GM23248 (cell line): ENCODE measurements at regions not wholly inside any gene's neighbourhood (a gene's known extent, or its start where the extent isn't known, plus 50 kb on each side); places are given as distances from the start of the nearest gene placed in this dataset. TPM values are rescaled to one million over a fixed set of nuclear protein-coding genes. Genes with fewer than 3 reads are reported as not detected.

Experiments used
- DNase-seq: peaks from one replicate; pipeline ENCODE4 v3.0.0-alpha.2; 2015
- H2AFZ ChIP-seq: fragments of 200-600 bp; sonication (generic); 2 replicates; pipeline ENCODE4 v1.6.1; 2016; ENCODE audit warnings: antibody characterized with exemption
- H3F3A ChIP-seq: fragments of 200-600 bp; sonication (generic); 2 replicates; pipeline ENCODE4 v1.6.1; 2016; ENCODE audit warnings: mild to moderate bottlenecking, antibody characterized with exemption, mixed run types; ENCODE audit not compliant: insufficient read depth
- H3K27ac ChIP-seq: fragments of 200-600 bp; sonication (generic); 2 replicates; pipeline ENCODE4 v1.5.1; 2016; ENCODE audit warnings: mild to moderate bottlenecking
- H3K27me3 ChIP-seq: fragments of 200-600 bp; sonication (generic); replicated peaks from 2 replicates; pipeline ENCODE4 v1.6.1; 2016; ENCODE audit warnings: mild to moderate bottlenecking; ENCODE audit not compliant: insufficient read depth
- H3K36me3 ChIP-seq: fragments of 200-600 bp; sonication (generic); 2 replicates; pipeline ENCODE4 v1.6.1; 2016; ENCODE audit warnings: low read depth, mild to moderate bottlenecking
- H3K4me1 ChIP-seq: fragments of 200-600 bp; sonication (generic); 2 replicates; pipeline ENCODE4 v1.6.1; 2016; ENCODE audit warnings: mild to moderate bottlenecking; ENCODE audit not compliant: insufficient read depth
- H3K4me2 ChIP-seq: fragments of 200-600 bp; sonication (generic); one replicate; pipeline ENCODE4 v1.6.1; 2016; ENCODE audit warnings: mild to moderate bottlenecking; ENCODE audit not compliant: unreplicated experiment
- H3K4me3 ChIP-seq: fragments of 200-600 bp; sonication (generic); 2 replicates; pipeline ENCODE4 v1.5.1; 2016; ENCODE audit warnings: mild to moderate bottlenecking
- H3K79me2 ChIP-seq: fragments of 200-600 bp; sonication (generic); 2 replicates; pipeline ENCODE4 v1.6.1; 2016; ENCODE audit warnings: mild to moderate bottlenecking; ENCODE audit not compliant: insufficient read depth
- H3K9ac ChIP-seq: fragments of 200-600 bp; sonication (generic); 2 replicates; pipeline ENCODE4 v1.6.1; 2016; ENCODE audit warnings: mild to moderate bottlenecking
- H3K9me2 ChIP-seq: fragments of 200-600 bp; sonication (generic); 2 replicates; pipeline ENCODE4 v1.6.1; 2016; ENCODE audit warnings: mixed run types, mild to moderate bottlenecking, moderate library complexity; ENCODE audit not compliant: insufficient read depth
- H3K9me3 ChIP-seq: fragments of 200-600 bp; sonication (generic); one replicate; pipeline ENCODE4 v1.6.1; 2017; ENCODE audit warnings: low read depth
- H4K20me1 ChIP-seq: fragments of 200-600 bp; sonication (generic); 2 replicates; pipeline ENCODE4 v1.6.0; 2016; ENCODE audit not compliant: insufficient read depth
- EZH2 ChIP-seq: fragments of 200-600 bp; sonication (generic); IDR thresholded peaks from 2 replicates; pipeline ENCODE4 v1.6.1; 2018; ENCODE audit warnings: antibody characterized with exemption, mild to moderate bottlenecking; ENCODE audit not compliant: insufficient read depth, poor library complexity, severe bottlenecking
- EZH2phosphoT487 ChIP-seq: fragments of 200-600 bp; sonication (generic); IDR thresholded peaks from 2 replicates; pipeline ENCODE4 v1.6.1; 2018; ENCODE audit warnings: antibody characterized with exemption, moderate library complexity, mild to moderate bottlenecking, low read depth; ENCODE audit not compliant: insufficient read depth
- WGBS, 2 experiments: methylation state at CpG; one replicate each; pipeline ENCODE4 v1.1.6; 2015 to 2017; ENCODE audit warnings: low lambda C conversion rate in 2 of 2, low coverage in 1 of 2; ENCODE audit errors: missing lambda C conversion rate in 2 of 2; 5-methylcytosine and 5-hydroxymethylcytosine counted together
- in situ Hi-C: fragments of 300-500 bp; cut with MboI; formaldehyde crosslinking; loops from 2 replicates; pipeline ENCODE4 v1.15.0; 2020
- microRNA-seq: library from miRNA; unstranded; fragments of <30 nt; microRNA quantifications from one replicate; pipeline ENCODE4, GENCODE V29; 2016; ENCODE audit warnings: borderline number of aligned reads
- small RNA-seq: library from RNA; depleted of rRNA; stranded (forward); fragments of <200 nt; gene quantifications from one replicate; pipeline ENCODE3, GENCODE V24; 2014; ENCODE audit warnings: low read depth, low replicate concordance

DNA sequence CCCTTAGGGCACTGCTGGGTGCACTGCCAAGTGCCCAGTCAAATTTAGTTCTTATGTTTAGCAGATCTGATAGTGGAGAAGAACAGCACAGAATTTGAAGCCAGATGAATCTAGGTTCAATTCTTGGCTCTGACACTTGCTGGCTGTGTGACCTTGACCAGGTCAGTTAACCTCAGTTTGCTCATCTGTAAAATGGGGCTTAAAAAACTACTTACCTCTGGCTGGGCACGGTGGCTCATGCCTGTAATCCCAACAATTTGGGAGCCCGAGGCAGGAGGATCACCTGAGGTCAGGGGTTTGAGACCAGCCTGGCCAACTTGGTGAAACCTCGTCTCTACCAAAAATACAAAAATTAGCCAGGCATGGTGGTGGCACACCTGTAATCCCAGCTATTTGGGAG is 49.9 kb upstream of the MLN start:
- no peak overlapping the region for H2AFZ ChIP-seq
- no peak overlapping the region for H3K27ac ChIP-seq
- H3K4me1 ChIP-seq: no peaks in the 10 kb centered on the region; the same call in 1 of the 2 replicates
- H3K9me3 ChIP-seq: no peaks in the 10 kb centered on the region
- no peak overlapping the region for H3K4me3 ChIP-seq
- H3K9ac ChIP-seq: no peak overlapping the region
- TF ChIP-seq EZH2phosphoT487: no peak
- no peak for TF ChIP-seq EZH2
- in situ Hi-C loops: no loop called here
- no peaks in the 10 kb centered on the region for H4K20me1 ChIP-seq
- no peak overlapping the region for H3K4me2 ChIP-seq
- H3K79me2 ChIP-seq: no peaks in the 10 kb centered on the region
- H3K27me3 ChIP-seq: no peaks in the 10 kb centered on the region
- H3K9me2 ChIP-seq: no peaks in the 10 kb centered on the region
- no peak for DNase-seq
- H3F3A ChIP-seq: no peaks in the 10 kb centered on the region
- 86 to 93% methylated on average over 3 of the region's 3 CpGs for WGBS, 2 experiments
- H3K36me3 ChIP-seq: no peaks in the 10 kb centered on the region

Small RNA genes lying in the stretch of these regions (microRNA-seq; reads per million reads assigned to microRNA genes)
- not detected for gene MIR7159

Small RNA genes lying in the stretch of these regions (small RNA-seq; reads per million reads assigned to genes)
- gene AL138889.2 (not detected), gene MIR7159 (not detected)
